NOMO-1 treated with DMSO at 0.1 percent for 48 hours (cell line): ENCODE measurements at regions not wholly inside any gene's neighbourhood (a gene's known extent, or its start where the extent isn't known, plus 50 kb on each side); places are given as distances from the start of the nearest gene placed in this dataset.

Experiments
- DNase-seq: peaks from one replicate; lab custom pipeline; 2025; ENCODE audit not compliant: unreplicated experiment; lab: John Stamatoyannopoulos, UW

- no peak for DNase-seq
Observed at GRCh38 chr9:84573083-84573482, 96.4 kb upstream of the NTRK2 start.

GRCh38 chr9:84575705-84576104 is 93.8 kb upstream of the NTRK2 start:
- DNase-seq, result no peak

- DNase-seq, result peak; percentile 52
Observed at GRCh38 chr9:84583866-84584265, 85.7 kb upstream of the NTRK2 start.

GRCh38 chr9:84586662-84587061 is 82.9 kb upstream of the NTRK2 start:
- DNase-seq, result no peak

GRCh38 chr9:84587153-84587552 is 82.4 kb upstream of the NTRK2 start:
- peak; percentile 28 for DNase-seq

GRCh38 chr9:84589542-84589941 is 80.0 kb upstream of the NTRK2 start:
- no peak for DNase-seq

GRCh38 chr9:84590706-84591105 is 78.8 kb upstream of the NTRK2 start:
- DNase-seq, result no peak

- DNase-seq, result no peak
Observed at GRCh38 chr9:84592918-84593317, 76.6 kb upstream of the NTRK2 start.

GRCh38 chr9:84593352-84593751 is 76.2 kb upstream of the NTRK2 start:
- no peak for DNase-seq

- peak; percentile 87 for DNase-seq
Observed at GRCh38 chr9:84597131-84597530, 72.4 kb upstream of the NTRK2 start.

GRCh38 chr9:84598921-84599636 is 70.5 kb upstream of the NTRK2 start:
- DNase-seq, result no peak

GRCh38 chr9:84600739-84601138 is 68.8 kb upstream of the NTRK2 start:
- no peak for DNase-seq

GRCh38 chr9:84604223-84604622 is 65.3 kb upstream of the NTRK2 start:
- DNase-seq, result no peak

- no peak for DNase-seq
Observed at GRCh38 chr9:84609779-84610178, 59.8 kb upstream of the NTRK2 start.

- no peak for DNase-seq
Observed at GRCh38 chr9:84613431-84613830, 56.1 kb upstream of the NTRK2 start.

GRCh38 chr9:84615544-84615943 is 54.0 kb upstream of the NTRK2 start:
- peak; percentile 72 for DNase-seq

- no peak for DNase-seq
Observed at GRCh38 chr9:84617411-84618029, 52.0 kb upstream of the NTRK2 start.
